Mammary epithelial cell (primary cell): ENCODE measurements at regions not wholly inside any gene's neighbourhood (a gene's known extent, or its start where the extent isn't known, plus 50 kb on each side); places are given as distances from the start of the nearest gene placed in this dataset.

Source experiments
- CTCF ChIP-seq, 2 donors: IDR thresholded peaks in 1 of 2; conservative IDR thresholded peaks in 1 of 2; 2 replicates each; pipeline ENCODE4 v1.5.1; 2011 to 2012; ENCODE audit warnings: inconsistent platforms in 2 of 2, low read length in 2 of 2, mild to moderate bottlenecking in 2 of 2, control low read depth in 1 of 2, low read depth in 1 of 2; ENCODE audit not compliant: insufficient read depth in 1 of 2; ENCODE audit errors: extremely low read depth in 1 of 2
- EZH2 ChIP-seq: IDR thresholded peaks from 2 replicates; pipeline ENCODE4 v1.6.1; 2012; ENCODE audit warnings: low read length, inconsistent platforms, borderline replicate concordance

GRCh38 chr18:78207942-78208341 is 771.7 kb upstream of the SALL3 start:
- TF ChIP-seq CTCF (conservative IDR thresholded peaks at IDR 0.05 in 1 of 2, IDR thresholded peaks at IDR 0.05 in 1 of 2; ENCODE audit: extremely low read depth in 1 of 2, insufficient read depth in 1 of 2, low read depth in 1 of 2, low read length in 2 of 2) (no peak), EZH2 (no peak)
